Thyroid gland (tissue), 4 donors: ENCODE measurements at regions not wholly inside any gene's neighbourhood (a gene's known extent, or its start where the extent isn't known, plus 50 kb on each side); places are given as distances from the start of the nearest gene placed in this dataset.

ENCODE experiments used
- DNase-seq, 2 donors: peaks; one replicate each; pipeline ENCODE4 v3.0.0-alpha.2; 2019
- H3K27ac ChIP-seq, 3 donors: fragments of 200-600 bp; sonication (generic); 1 replicate in 2 of 3; 2 replicates in 1 of 3; pipeline ENCODE4 v1.5.1; 2016 to 2019; ENCODE audit warnings: mild to moderate bottlenecking in 1 of 3, moderate library complexity in 1 of 3
- H3K27me3 ChIP-seq: fragments of 200-600 bp; sonication (generic); one replicate; pipeline ENCODE4 v1.5.1; 2019
- H3K36me3 ChIP-seq, 2 donors: fragments of 200-600 bp; sonication (generic); one replicate each; pipeline ENCODE4 v1.5.1; 2016 to 2019
- H3K4me1 ChIP-seq, 2 donors: fragments of 200-600 bp; sonication (generic); one replicate each; pipeline ENCODE4 v1.5.1; 2017 to 2019
- H3K4me3 ChIP-seq, 3 donors: fragments of 200-600 bp; sonication (generic); replicated peaks in 1 of 3; 1 replicate in 2 of 3; 2 replicates in 1 of 3; pipeline ENCODE4 v1.5.1; 2016; ENCODE audit warnings: mild to moderate bottlenecking in 1 of 3
- H3K9me3 ChIP-seq: fragments of 200-600 bp; sonication (generic); one replicate; pipeline ENCODE4 v1.5.1; 2017
- CTCF ChIP-seq, 6 experiments: fragments of 200-600 bp in 3 of 6; fragments of 450-650 bp in 3 of 6; sonication (generic) in 3 of 6; IDR thresholded peaks; one replicate each; pipeline ENCODE4 v1.5.1; 2016 to 2019; ENCODE audit warnings: antibody characterized with exemption in 6 of 6, mild to moderate bottlenecking in 2 of 6, inconsistent platforms in 1 of 6, moderate library complexity in 1 of 6
- POLR2A ChIP-seq, 2 donors: fragments of 450-650 bp; IDR thresholded peaks; one replicate each; pipeline ENCODE4 v1.6.1; 2017; ENCODE audit warnings: antibody characterized with exemption in 2 of 2, mild to moderate bottlenecking in 2 of 2, moderate library complexity in 1 of 2
- WGBS, 2 donors: methylation state at CpG; one replicate each; pipeline ENCODE4 v1.1.5; 2017; 5-methylcytosine and 5-hydroxymethylcytosine counted together
- intact Hi-C: fragments of 100-400 bp; cut with DNase I; formaldehyde crosslinking; loops from one replicate; pipeline ENCODE4 v1.15.1; 2023

GRCh38 chr12:17609701-17610100, 480.3 kb downstream of the RERGL start:
- no peaks in the 10 kb centered on the region for H3K9me3 ChIP-seq
- intact Hi-C loops: no loop called here
- no peak for DNase-seq
- no peak overlapping the region for H3K27ac ChIP-seq
- WGBS, 2 donors: 45% methylated on average over 2 of the region's 2 CpGs
- H3K36me3 ChIP-seq: no peaks in the 10 kb centered on the region
- TF ChIP-seq CTCF (IDR thresholded peaks at IDR 0.05): no peak
- TF ChIP-seq POLR2A (IDR thresholded peaks at IDR 0.05): no peak
- no peak overlapping the region for H3K4me3 ChIP-seq
- H3K4me1 ChIP-seq: no peaks in the 10 kb centered on the region
- no peaks in the 10 kb centered on the region for H3K27me3 ChIP-seq

GRCh38 chr12:17609153-17609552, 480.8 kb downstream of the RERGL start:
- no peak for DNase-seq
- Histone ChIP-seq H3K9me3 (no peaks in the 10 kb centered on the region), H3K27ac (no peak overlapping the region), H3K36me3 (no peaks in the 10 kb centered on the region), H3K4me1 (no peaks in the 10 kb centered on the region), H3K4me3 (no peak overlapping the region), H3K27me3 (no peaks in the 10 kb centered on the region)
- TF ChIP-seq POLR2A (IDR thresholded peaks at IDR 0.05) (no peak), CTCF (IDR thresholded peaks at IDR 0.05) (no peak)
- intact Hi-C loops: no loop called here
- WGBS, 2 donors: 79 to 88% methylated on average over 1 of the region's 1 CpG

GRCh38 chr12:17595111-17595510, 494.9 kb downstream of the RERGL start:
- no peaks in the 10 kb centered on the region for H3K4me1 ChIP-seq
- WGBS, 2 donors: 91 to 97% methylated on average over 3 of the region's 3 CpGs
- TF ChIP-seq CTCF (IDR thresholded peaks at IDR 0.05): no peak
- no peak for TF ChIP-seq POLR2A (IDR thresholded peaks at IDR 0.05)

GRCh38 chr12:17593715-17594406, 496.1 kb downstream of the RERGL start:
- Histone ChIP-seq H3K27me3 (no peaks in the 10 kb centered on the region), H3K4me1 (no peaks in the 10 kb centered on the region), H3K4me3 (no peak overlapping the region), H3K36me3 (no peaks in the 10 kb centered on the region), H3K9me3 (no peaks in the 10 kb centered on the region), H3K27ac (no peak overlapping the region)
- TF ChIP-seq CTCF (IDR thresholded peaks at IDR 0.05) (no peak), POLR2A (IDR thresholded peaks at IDR 0.05) (no peak)
- intact Hi-C loops: no loop called here
- no peak for DNase-seq
- WGBS, 2 donors: 79 to 86% methylated on average over 2 of the region's 2 CpGs

More at GRCh38 chr12:17595111-17595510, 494.9 kb downstream of the RERGL start:
- H3K4me3 ChIP-seq: no peak overlapping the region
- H3K36me3 ChIP-seq: no peaks in the 10 kb centered on the region
- no peak for DNase-seq
- no peaks in the 10 kb centered on the region for H3K9me3 ChIP-seq
- no peak overlapping the region for H3K27ac ChIP-seq
- no peaks in the 10 kb centered on the region for H3K27me3 ChIP-seq
- intact Hi-C loops: no loop called here

GRCh38 chr12:17592472-17592871, 497.5 kb downstream of the RERGL start:
- Histone ChIP-seq H3K9me3 (no peaks in the 10 kb centered on the region), H3K4me3 (no peak overlapping the region), H3K27me3 (no peaks in the 10 kb centered on the region), H3K27ac (no peak overlapping the region), H3K4me1 (no peaks in the 10 kb centered on the region), H3K36me3 (no peaks in the 10 kb centered on the region)
- TF ChIP-seq POLR2A (IDR thresholded peaks at IDR 0.05) (no peak), CTCF (IDR thresholded peaks at IDR 0.05) (no peak)
- DNase-seq: no peak
- intact Hi-C loops: no loop called here
- 81% methylated on average over 4 of the region's 4 CpGs for WGBS, 2 donors
